IMR-90 (cell line): ENCODE measurements at regions not wholly inside any gene's neighbourhood (a gene's known extent, or its start where the extent isn't known, plus 50 kb on each side); places are given as distances from the start of the nearest gene placed in this dataset.

Source experiments
- ATAC-seq: fragments of 200-7000 bp; cut with Tn5 transposase; 2 replicates; pipeline ENCODE4 v1.9.1; 2020; ENCODE audit warnings: low read depth, mild to moderate bottlenecking, moderate library complexity
- BruUV-seq: library from RNA; stranded (reverse); fragments of 400-500 nt; replicated peaks from 2 replicates; lab custom pipeline; 2021; lab: Mats Ljungman, UMichigan
- CTCF ChIA-PET: fragments of 300-600 bp; formaldehyde crosslinking; extraction: SDS; loops from one replicate; lab custom pipeline; 2021; ENCODE audit warnings: antibody characterized with exemption; lab: Yijun Ruan, JAX
- POLR2A ChIA-PET: fragments of 300-600 bp; sonication (Branson Sonifier 250); formaldehyde crosslinking; loops from one replicate; lab custom pipeline; 2022; ENCODE audit warnings: antibody characterized with exemption; ENCODE audit not compliant: unreplicated experiment; lab: Charles Lee
- DNase-seq: peaks from one replicate; pipeline ENCODE4 v3.0.0; 2013
- H2AFZ ChIP-seq: replicated peaks from 2 replicates; pipeline ENCODE3; 2013; ENCODE audit warnings: low read length, mild to moderate bottlenecking; ENCODE audit not compliant: poor library complexity
- H2AK5ac ChIP-seq: 2 replicates; pipeline ENCODE4 v1.6.1; 2013; ENCODE audit warnings: low read depth, low read length, inconsistent platforms
- H2AK9ac ChIP-seq: replicated peaks from 2 replicates; pipeline ENCODE3; 2013; ENCODE audit warnings: mild to moderate bottlenecking, low read depth, low read length, moderate library complexity; ENCODE audit not compliant: poor library complexity
- H2BK120ac ChIP-seq: 2 replicates; pipeline ENCODE4 v1.6.1; 2013; ENCODE audit warnings: low read depth, low read length, inconsistent platforms
- H2BK15ac ChIP-seq: 3 replicates; pipeline ENCODE4 v1.6.1; 2013; ENCODE audit warnings: low read depth, low read length, inconsistent platforms
- H2BK20ac ChIP-seq: 2 replicates; pipeline ENCODE4 v1.6.1; 2013; ENCODE audit warnings: low read depth, mild to moderate bottlenecking, inconsistent platforms, low read length, moderate library complexity
- H2BK5ac ChIP-seq: 2 replicates; pipeline ENCODE4 v1.6.1; 2013; ENCODE audit warnings: mild to moderate bottlenecking, low read depth, low read length, inconsistent platforms; ENCODE audit not compliant: poor library complexity, severe bottlenecking
- H3K14ac ChIP-seq: replicated peaks from 2 replicates; pipeline ENCODE4 v1.6.1; 2013; ENCODE audit warnings: low read depth, low read length, inconsistent platforms
- H3K18ac ChIP-seq: 2 replicates; pipeline ENCODE4 v1.6.1; 2013; ENCODE audit warnings: low read depth, low read length, control low read depth
- H3K23ac ChIP-seq: 2 replicates; pipeline ENCODE4 v1.6.1; 2013; ENCODE audit warnings: low read depth, low read length, inconsistent platforms
- H3K27ac ChIP-seq: 2 replicates; pipeline ENCODE4 v1.5.1; 2013; ENCODE audit warnings: mild to moderate bottlenecking, control low read depth, low read length; ENCODE audit not compliant: insufficient read depth
- H3K27me3 ChIP-seq: 2 replicates; pipeline ENCODE4 v1.6.1; 2013; ENCODE audit warnings: low read length; ENCODE audit not compliant: control insufficient read depth, insufficient read depth
- H3K36me3 ChIP-seq: 2 replicates; pipeline ENCODE4 v1.6.1; 2013; ENCODE audit warnings: low read length, mixed read lengths; ENCODE audit not compliant: control insufficient read depth, insufficient read depth
- H3K4ac ChIP-seq: 2 replicates; pipeline ENCODE4 v1.6.1; 2013; ENCODE audit warnings: low read depth, low read length, inconsistent platforms
- H3K4me1 ChIP-seq: 2 replicates; pipeline ENCODE4 v1.6.1; 2013; ENCODE audit warnings: low read length, mixed read lengths; ENCODE audit not compliant: control insufficient read depth, insufficient read depth
- H3K4me2 ChIP-seq: 2 replicates; pipeline ENCODE4 v1.6.1; 2013; ENCODE audit warnings: low read depth, mild to moderate bottlenecking, control low read depth, low read length, moderate library complexity
- H3K4me3 ChIP-seq: 2 replicates; pipeline ENCODE4 v1.5.1; 2013; ENCODE audit warnings: low read depth, mild to moderate bottlenecking, control low read depth, low read length, moderate library complexity; ENCODE audit not compliant: insufficient read depth
- H3K56ac ChIP-seq: 2 replicates; pipeline ENCODE4 v1.6.1; 2013; ENCODE audit warnings: low read length, inconsistent platforms; ENCODE audit not compliant: insufficient read depth; ENCODE audit errors: extremely low read depth
- H3K79me1 ChIP-seq, 2 experiments: 2 replicates each; pipeline ENCODE4 v1.6.1; 2013; ENCODE audit warnings: low read length in 2 of 2, inconsistent platforms in 1 of 2, low read depth in 1 of 2
- H3K9ac ChIP-seq: 2 replicates; pipeline ENCODE4 v1.6.1; 2013; ENCODE audit warnings: low read depth, low read length, control low read depth
- H3K9me1 ChIP-seq: 2 replicates; pipeline ENCODE4 v1.6.1; 2013; ENCODE audit warnings: low read length, inconsistent platforms; ENCODE audit not compliant: insufficient read depth
- H3K9me3 ChIP-seq: 2 replicates; pipeline ENCODE4 v1.6.1; 2013; ENCODE audit warnings: low read length; ENCODE audit not compliant: control insufficient read depth, insufficient read depth
- H4K20me1 ChIP-seq: 2 replicates; pipeline ENCODE4 v1.6.1; 2013; ENCODE audit warnings: low read length, inconsistent platforms; ENCODE audit not compliant: insufficient read depth
- H4K5ac ChIP-seq: 2 replicates; pipeline ENCODE4 v1.6.1; 2013; ENCODE audit warnings: mild to moderate bottlenecking, low read depth, low read length, control low read depth
- H4K8ac ChIP-seq, 2 experiments: 2 replicates each; pipeline ENCODE4 v1.6.1; 2013; ENCODE audit warnings: low read depth in 2 of 2, low read length in 2 of 2, control low read depth in 1 of 2, inconsistent platforms in 1 of 2
- H4K91ac ChIP-seq: 2 replicates; pipeline ENCODE4 v1.6.1; 2013; ENCODE audit warnings: low read depth, low read length, inconsistent platforms; ENCODE audit not compliant: insufficient read depth
- BHLHE40 ChIP-seq: fragments of 150-350 bp; IDR thresholded peaks from 2 replicates; pipeline ENCODE4 v1.6.1; 2016; ENCODE audit warnings: mild to moderate bottlenecking, low read depth, low read length
- CEBPB ChIP-seq: IDR thresholded peaks from 2 replicates; pipeline ENCODE4 v1.6.1; 2012; ENCODE audit warnings: low read depth, low read length, improper control_type of control experiment
- MAFK ChIP-seq: IDR thresholded peaks from 2 replicates; pipeline ENCODE4 v1.6.1; 2012; ENCODE audit warnings: low read depth, low read length, improper control_type of control experiment
- MAZ ChIP-seq: IDR thresholded peaks from 2 replicates; pipeline ENCODE4 v1.6.1; 2012; ENCODE audit warnings: low read depth, mild to moderate bottlenecking, low read length, improper control_type of control experiment, moderate library complexity, borderline replicate concordance
- MXI1 ChIP-seq: IDR thresholded peaks from 2 replicates; pipeline ENCODE4 v1.6.1; 2012; ENCODE audit warnings: low read depth, mild to moderate bottlenecking, low read length, moderate library complexity, borderline replicate concordance
- NFE2L2 ChIP-seq: fragments of 150-350 bp; IDR thresholded peaks from 2 replicates; pipeline ENCODE4 v1.6.1; 2016; ENCODE audit warnings: low read depth, mild to moderate bottlenecking, low read length
- POLR2A ChIP-seq: IDR thresholded peaks from 2 replicates; pipeline ENCODE4 v1.6.1; 2012; ENCODE audit warnings: mild to moderate bottlenecking, low read depth, low read length
- RAD21 ChIP-seq: IDR thresholded peaks from 2 replicates; pipeline ENCODE4 v1.6.1; 2012; ENCODE audit warnings: low read length, improper control_type of control experiment
- RFX5 ChIP-seq: IDR thresholded peaks from 2 replicates; pipeline ENCODE4 v1.8.0; 2012; ENCODE audit warnings: low read depth, mild to moderate bottlenecking, low read length, moderate library complexity
- SMC3 ChIP-seq: fragments of 150-350 bp; IDR thresholded peaks from 2 replicates; pipeline ENCODE4 v1.6.1; 2016; ENCODE audit warnings: low read depth, mild to moderate bottlenecking, antibody characterized with exemption, low read length, moderate library complexity
- WGBS, 2 experiments: methylation state at CpG; one replicate each; pipeline versions ENCODE4 v1.1.5 to v1.1.7; 2013; ENCODE audit warnings: missing lambda C conversion rate in 2 of 2; ENCODE audit not compliant: insufficient read length in 1 of 2; ENCODE audit errors: extremely low coverage in 2 of 2; 5-methylcytosine and 5-hydroxymethylcytosine counted together
- dilution Hi-C: fragments of 300-500 bp; cut with HindIII; formaldehyde crosslinking; loops from one replicate; pipeline ENCODE4 v1.14.3; 2018; ENCODE audit warnings: low sequenced_read_pairs; ENCODE audit not compliant: unreplicated experiment
- in situ Hi-C: fragments of 300-500 bp; cut with MboI; formaldehyde crosslinking; loops from 3 replicates; pipeline ENCODE4 v1.14.3; 2019; ENCODE audit warnings: low sequenced_read_pairs, inconsistent platforms, mixed read lengths
- intact Hi-C: fragments of 100-400 bp; cut with micrococcal nuclease; formaldehyde crosslinking; loops from 2 replicates; pipeline ENCODE4 v1.10.0; 2022
- TF ChIP-seq, protein P1 (sequence below): fragments of 150-350 bp; IDR thresholded peaks from 2 replicates; pipeline ENCODE4 v1.6.1; 2017; ENCODE audit warnings: mild to moderate bottlenecking, antibody characterized with exemption, low read length, low read depth
- TF ChIP-seq, protein P2 (sequence below): fragments of 150-350 bp; IDR thresholded peaks from 2 replicates; pipeline ENCODE4 v1.6.1; 2016; ENCODE audit warnings: low read depth, mild to moderate bottlenecking, low read length, moderate library complexity, borderline replicate concordance

DNA sequence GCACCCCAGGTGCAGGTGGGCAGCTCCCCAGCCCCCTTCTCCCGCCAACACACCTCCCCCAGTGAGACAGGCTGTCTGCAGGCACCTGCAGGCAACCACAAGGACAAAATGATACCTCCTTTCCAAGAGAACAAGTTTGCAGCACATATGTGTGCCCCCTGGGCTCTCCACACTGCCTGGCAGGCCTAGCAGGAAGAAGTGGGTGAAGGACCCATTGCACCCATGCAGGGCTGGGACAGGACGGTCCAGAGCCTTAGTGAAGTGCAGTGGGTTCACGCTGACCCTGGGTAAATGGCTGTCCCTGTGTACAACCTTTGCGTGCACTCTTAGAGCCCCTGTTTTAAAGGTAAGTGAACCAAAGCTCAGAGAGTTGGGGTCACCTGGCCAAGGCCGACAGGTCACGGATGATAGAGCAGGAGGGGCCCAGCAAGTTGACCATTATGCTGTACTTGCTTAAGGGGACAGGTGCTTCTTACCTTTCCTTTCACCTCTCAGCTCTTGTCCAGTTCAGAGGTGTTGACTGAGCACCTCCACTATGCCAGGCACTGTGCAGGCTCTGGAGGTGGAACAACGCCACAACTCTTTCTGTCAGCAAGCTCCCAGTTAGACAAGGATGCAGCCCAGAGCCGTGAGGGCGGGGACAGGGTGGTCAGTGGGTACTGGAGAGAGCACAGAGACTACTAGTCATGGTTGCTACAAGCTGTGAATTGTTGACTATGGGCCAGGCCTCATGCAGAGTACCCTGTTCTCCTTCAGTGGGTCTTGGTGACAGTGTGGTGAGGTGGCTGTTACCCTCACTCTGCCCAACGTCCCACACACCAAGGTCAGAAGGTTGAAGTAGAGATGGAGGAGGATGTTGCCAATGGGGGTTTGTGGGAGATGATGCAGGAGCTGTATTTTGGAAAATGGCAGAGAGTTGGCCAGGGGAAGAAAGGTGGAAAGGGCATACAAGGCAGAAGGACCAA is 125.9 kb downstream of the PAPOLA start:
- POLR2A ChIA-PET: no interaction called here
- Histone ChIP-seq H2BK20ac (no peak overlapping the region), H3K27ac (no peak overlapping the region), H3K9me3 (no peaks in the 10 kb centered on the region), H4K5ac (no peak overlapping the region), H3K9ac (no peak overlapping the region), H3K4me3 (no peak overlapping the region), H2AFZ (peak overlapping the region; percentile 58), H3K56ac (no peak overlapping the region), H4K91ac (no peak overlapping the region), H3K18ac (no peak overlapping the region), H3K9me1 (no peaks in the 10 kb centered on the region), H2BK5ac (no peak overlapping the region), H3K14ac (no peak overlapping the region), H3K4ac (no peak overlapping the region), H2AK5ac (no peak overlapping the region), H3K4me2 (no peak overlapping the region), H2BK120ac (no peak overlapping the region), H2AK9ac (no peak overlapping the region), H4K20me1 (no peaks in the 10 kb centered on the region), H3K27me3 (no peaks in the 10 kb centered on the region; the same call in 1 of the 2 replicates), H3K4me1 (no peaks in the 10 kb centered on the region), H3K79me1 (no peaks in the 10 kb centered on the region), H3K36me3 (no peaks in the 10 kb centered on the region), H3K23ac (no peak overlapping the region), H4K8ac (no peak overlapping the region), H2BK15ac (no peak overlapping the region)
- intact Hi-C loops: no loop called here
- 60% methylated on average over 4 of the region's 10 CpGs; no CpG with 5 or more reads in 1 of the 2 experiments for WGBS, 2 experiments
- CTCF ChIA-PET: no interaction called here
- no TSS peak for BruUV-seq
- DNase-seq (no peak), ATAC-seq (no peak)
- in situ Hi-C loops: no loop called here
- dilution Hi-C loops: no loop called here
- TF ChIP-seq RAD21: no peak
- no peak for TF ChIP-seq NFE2L2
- TF ChIP-seq, protein P1, sequence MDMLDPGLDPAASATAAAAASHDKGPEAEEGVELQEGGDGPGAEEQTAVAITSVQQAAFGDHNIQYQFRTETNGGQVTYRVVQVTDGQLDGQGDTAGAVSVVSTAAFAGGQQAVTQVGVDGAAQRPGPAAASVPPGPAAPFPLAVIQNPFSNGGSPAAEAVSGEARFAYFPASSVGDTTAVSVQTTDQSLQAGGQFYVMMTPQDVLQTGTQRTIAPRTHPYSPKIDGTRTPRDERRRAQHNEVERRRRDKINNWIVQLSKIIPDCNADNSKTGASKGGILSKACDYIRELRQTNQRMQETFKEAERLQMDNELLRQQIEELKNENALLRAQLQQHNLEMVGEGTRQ: no peak
- TF ChIP-seq POLR2A: no peak
- TF ChIP-seq MXI1: no peak
- TF ChIP-seq MAFK: no peak
- no peak for TF ChIP-seq MAZ
- no peak for TF ChIP-seq SMC3
- no peak for TF ChIP-seq RFX5
- TF ChIP-seq, protein P2, sequence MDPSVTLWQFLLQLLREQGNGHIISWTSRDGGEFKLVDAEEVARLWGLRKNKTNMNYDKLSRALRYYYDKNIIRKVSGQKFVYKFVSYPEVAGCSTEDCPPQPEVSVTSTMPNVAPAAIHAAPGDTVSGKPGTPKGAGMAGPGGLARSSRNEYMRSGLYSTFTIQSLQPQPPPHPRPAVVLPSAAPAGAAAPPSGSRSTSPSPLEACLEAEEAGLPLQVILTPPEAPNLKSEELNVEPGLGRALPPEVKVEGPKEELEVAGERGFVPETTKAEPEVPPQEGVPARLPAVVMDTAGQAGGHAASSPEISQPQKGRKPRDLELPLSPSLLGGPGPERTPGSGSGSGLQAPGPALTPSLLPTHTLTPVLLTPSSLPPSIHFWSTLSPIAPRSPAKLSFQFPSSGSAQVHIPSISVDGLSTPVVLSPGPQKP: no peak
- no peak for TF ChIP-seq CEBPB
- TF ChIP-seq BHLHE40: no peak
